Mammary epithelial cell (primary cell): ENCODE measurements at regions not wholly inside any gene's neighbourhood (a gene's known extent, or its start where the extent isn't known, plus 50 kb on each side); places are given as distances from the start of the nearest gene placed in this dataset.

Experiments used
- EZH2 ChIP-seq: IDR thresholded peaks from 2 replicates; pipeline ENCODE4 v1.6.1; 2012; ENCODE audit warnings: low read length, inconsistent platforms, borderline replicate concordance
- TF ChIP-seq, protein P1 (sequence below), 2 donors: IDR thresholded peaks in 1 of 2; conservative IDR thresholded peaks in 1 of 2; 2 replicates each; pipeline ENCODE4 v1.5.1; 2011 to 2012; ENCODE audit warnings: inconsistent platforms in 2 of 2, low read length in 2 of 2, mild to moderate bottlenecking in 2 of 2, control low read depth in 1 of 2, low read depth in 1 of 2; ENCODE audit not compliant: insufficient read depth in 1 of 2; ENCODE audit errors: extremely low read depth in 1 of 2

DNA sequence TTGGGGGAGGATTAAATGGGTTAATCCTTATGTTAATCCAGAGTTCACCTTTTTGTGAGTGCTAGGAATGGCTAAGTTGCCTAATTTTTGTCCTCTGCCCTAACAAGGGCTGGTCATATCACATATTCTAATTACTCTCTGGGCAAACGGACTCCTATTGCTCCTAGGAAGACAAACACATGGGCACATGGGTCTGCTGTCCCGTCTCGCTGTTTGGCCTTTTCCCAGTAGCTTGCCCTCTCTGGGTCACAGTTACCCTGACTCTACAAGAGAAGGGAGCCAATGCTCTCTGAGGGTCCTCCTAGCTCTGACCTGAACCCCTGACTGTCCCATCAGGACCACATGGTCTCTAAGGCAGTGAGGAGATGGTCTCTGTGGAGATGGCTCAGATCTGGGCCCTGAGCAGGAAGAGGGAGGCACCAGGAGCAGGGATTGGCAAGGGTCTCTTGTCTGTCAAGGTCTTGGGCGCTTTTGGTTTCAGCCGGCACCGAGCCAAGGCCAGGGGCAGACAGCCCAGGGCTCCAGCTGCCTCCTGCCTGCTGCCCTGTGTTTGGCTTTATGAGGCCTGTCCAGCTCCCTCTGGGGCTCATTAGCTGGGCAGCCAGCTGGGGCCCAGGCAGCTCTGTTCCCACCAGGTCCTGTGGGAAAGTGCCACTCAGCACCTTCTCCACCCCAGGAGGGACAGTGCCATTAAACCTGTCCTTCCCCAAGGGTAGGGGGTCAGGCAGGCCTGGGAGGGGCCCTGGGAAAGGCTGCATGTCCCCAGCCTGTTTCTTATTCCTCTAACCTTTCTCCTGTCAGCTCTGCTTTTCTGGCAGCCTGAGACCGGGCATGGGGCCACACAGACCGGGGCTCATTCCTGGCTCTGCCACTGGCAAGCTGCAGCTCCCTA, 559.9 kb downstream of the MN1 start:
- TF ChIP-seq, protein P1, sequence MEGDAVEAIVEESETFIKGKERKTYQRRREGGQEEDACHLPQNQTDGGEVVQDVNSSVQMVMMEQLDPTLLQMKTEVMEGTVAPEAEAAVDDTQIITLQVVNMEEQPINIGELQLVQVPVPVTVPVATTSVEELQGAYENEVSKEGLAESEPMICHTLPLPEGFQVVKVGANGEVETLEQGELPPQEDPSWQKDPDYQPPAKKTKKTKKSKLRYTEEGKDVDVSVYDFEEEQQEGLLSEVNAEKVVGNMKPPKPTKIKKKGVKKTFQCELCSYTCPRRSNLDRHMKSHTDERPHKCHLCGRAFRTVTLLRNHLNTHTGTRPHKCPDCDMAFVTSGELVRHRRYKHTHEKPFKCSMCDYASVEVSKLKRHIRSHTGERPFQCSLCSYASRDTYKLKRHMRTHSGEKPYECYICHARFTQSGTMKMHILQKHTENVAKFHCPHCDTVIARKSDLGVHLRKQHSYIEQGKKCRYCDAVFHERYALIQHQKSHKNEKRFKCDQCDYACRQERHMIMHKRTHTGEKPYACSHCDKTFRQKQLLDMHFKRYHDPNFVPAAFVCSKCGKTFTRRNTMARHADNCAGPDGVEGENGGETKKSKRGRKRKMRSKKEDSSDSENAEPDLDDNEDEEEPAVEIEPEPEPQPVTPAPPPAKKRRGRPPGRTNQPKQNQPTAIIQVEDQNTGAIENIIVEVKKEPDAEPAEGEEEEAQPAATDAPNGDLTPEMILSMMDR (conservative IDR thresholded peaks at IDR 0.05 in 1 of 2, IDR thresholded peaks at IDR 0.05 in 1 of 2; ENCODE audit: extremely low read depth in 1 of 2, insufficient read depth in 1 of 2, low read depth in 1 of 2, low read length in 2 of 2): no peak
- no peak for TF ChIP-seq EZH2
